ENCODE measurements at regions not wholly inside any gene's neighbourhood (a gene's known extent, or its start where the extent isn't known, plus 50 kb on each side); places are given as distances from the start of the nearest gene placed in this dataset.

DNA sequence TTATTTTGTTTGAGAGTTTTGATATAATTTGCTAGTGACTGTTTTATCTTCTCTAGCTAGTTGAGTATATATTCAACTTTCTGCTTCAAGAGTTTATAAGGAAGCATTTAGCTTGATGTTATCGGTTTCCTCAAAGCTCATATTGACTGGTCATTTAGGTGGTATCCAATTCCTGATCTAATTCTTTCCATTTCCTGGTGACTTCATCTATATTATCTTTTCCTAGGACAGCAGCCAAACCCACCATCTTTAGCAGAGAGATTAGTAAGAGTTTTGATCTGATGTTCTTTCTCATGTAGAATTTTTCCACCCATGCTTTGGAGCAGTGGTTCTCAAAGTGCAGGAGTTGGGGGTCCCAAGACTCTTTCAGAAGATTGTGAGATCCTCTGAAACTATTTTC lies 148.6 kb upstream of the STT3B start:
- H2AFZ ChIP-seq (ENCODE audit: low read length) = no peak overlapping the region
- H3K79me2 ChIP-seq (ENCODE audit: insufficient read depth, low read length) = no peaks in the 10 kb centered on the region
- H3K27ac ChIP-seq (ENCODE audit: insufficient read length, low read depth, low read length) = no peak overlapping the region
- no peak for TF ChIP-seq CTCF (conservative IDR thresholded peaks at IDR 0.05)
- DNase-seq = no peak
- no peaks in the 10 kb centered on the region for H3K79me1 ChIP-seq (ENCODE audit: insufficient read depth, low read depth, low read length, poor library complexity, severe bottlenecking)
- H3K27me3 Mint-ChIP-seq (ENCODE audit: low read depth) = peaks cover 2% of the 10 kb centered on the region; the same call in 1 of the 2 replicates
- no peak overlapping the region for H3K27ac Mint-ChIP-seq
- H3K9ac ChIP-seq (ENCODE audit: extremely low read depth, insufficient read length, low read length) = no peak overlapping the region
- H2BK15ac ChIP-seq (ENCODE audit: low read depth, low read length) = no peak overlapping the region
- peaks cover 0 to 6% (median 0%) of the 10 kb centered on the region in 3 experiments; a peak in 3 of 7 replicates for H3K36me3 Mint-ChIP-seq (ENCODE audit: insufficient read depth in 1 of 3, low read depth in 3 of 3)
- H4K91ac ChIP-seq (ENCODE audit: insufficient read length, low read depth, low read length) = no peak overlapping the region
- H3K9me3 ChIP-seq (ENCODE audit: control insufficient read depth, low read depth, low read length) = no peaks in the 10 kb centered on the region
- H3T11ph ChIP-seq (ENCODE audit: low read length) = no peak overlapping the region
- no peak overlapping the region for H2BK5ac ChIP-seq (ENCODE audit: insufficient read length, low read length)
- H4K20me1 ChIP-seq (ENCODE audit: control insufficient read depth, insufficient read depth, insufficient read length) = no peaks in the 10 kb centered on the region
- H3K56ac ChIP-seq (ENCODE audit: insufficient read length, low read depth, low read length) = no peak overlapping the region
- no peak overlapping the region for H2BK12ac ChIP-seq (ENCODE audit: insufficient read length, low read depth, low read length)
- no peak overlapping the region for H3K18ac ChIP-seq (ENCODE audit: insufficient read length, low read depth, low read length)
- no peak overlapping the region for H3K4ac ChIP-seq (ENCODE audit: low read depth, low read length)
- H3K4me1 ChIP-seq (ENCODE audit: insufficient read depth, low read length) = no peaks in the 10 kb centered on the region
- no peak overlapping the region for H3K23ac ChIP-seq (ENCODE audit: insufficient read length, low read depth, low read length)
- H3K27me3 ChIP-seq (ENCODE audit: insufficient read depth, low read length) = no peaks in the 10 kb centered on the region
- peaks cover 6 to 8% of the 10 kb centered on the region in 2 experiments; a peak in 3 of 5 replicates for H3K9me3 Mint-ChIP-seq
- H2BK120ac ChIP-seq (ENCODE audit: low read depth, low read length, poor library complexity, severe bottlenecking) = no peak overlapping the region
- no peak overlapping the region for H2AK5ac ChIP-seq (ENCODE audit: insufficient read length, low read length)
- H3K14ac ChIP-seq (ENCODE audit: insufficient read depth, low read length) = no peak overlapping the region
- H3K4me2 ChIP-seq (ENCODE audit: insufficient read depth, insufficient read length, low read length) = no peak overlapping the region
- H4K8ac ChIP-seq (replicated peaks; ENCODE audit: insufficient read length, low read depth, low read length) = no peak overlapping the region
- WGBS (ENCODE audit: extremely low coverage, insufficient read length, low lambda C conversion rate) = no CpG with 5 or more reads among the region's 1 CpG
- H3K23me2 ChIP-seq (ENCODE audit: insufficient read length, low read depth, low read length, poor library complexity, severe bottlenecking) = no peaks in the 10 kb centered on the region
- H2BK20ac ChIP-seq (ENCODE audit: low read depth, low read length, poor library complexity, severe bottlenecking) = no peak overlapping the region
- H4K5ac ChIP-seq (ENCODE audit: insufficient read length, low read depth, low read length) = no peak overlapping the region
- no peaks in the 10 kb centered on the region for H3K4me1 Mint-ChIP-seq
- no peak overlapping the region for H3K4me3 Mint-ChIP-seq
